HG03280 (cell line): ENCODE measurements at regions not wholly inside any gene's neighbourhood (a gene's known extent, or its start where the extent isn't known, plus 50 kb on each side); places are given as distances from the start of the nearest gene placed in this dataset.

Source experiments
- ATAC-seq: cut with Tn5 transposase; IDR thresholded peaks from one replicate; pipeline ENCODE4 v1.9.1; 2021; ENCODE audit warnings: mild to moderate bottlenecking, moderate library complexity; ENCODE audit not compliant: unreplicated experiment

DNA sequence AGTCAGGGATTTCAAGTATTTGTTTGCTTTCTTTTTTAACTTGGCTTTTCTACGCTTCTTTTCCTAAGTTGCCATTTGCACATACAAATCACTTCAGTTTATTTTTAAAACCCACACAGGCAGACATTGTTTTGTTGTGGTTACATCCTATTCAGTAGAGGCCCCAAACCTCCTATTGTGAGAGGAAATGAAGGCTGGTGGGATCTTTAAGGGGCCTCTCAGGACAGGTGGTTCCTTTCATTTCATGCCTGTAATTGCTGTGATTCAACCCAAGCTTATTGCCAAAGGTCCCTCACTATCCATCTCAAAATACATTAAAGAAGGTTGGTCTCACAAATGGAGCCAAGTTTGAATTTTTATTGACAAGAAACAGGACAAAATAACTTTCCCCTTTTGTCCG is 257.1 kb downstream of the ADAMTS20 start:
- no peak for ATAC-seq

DNA sequence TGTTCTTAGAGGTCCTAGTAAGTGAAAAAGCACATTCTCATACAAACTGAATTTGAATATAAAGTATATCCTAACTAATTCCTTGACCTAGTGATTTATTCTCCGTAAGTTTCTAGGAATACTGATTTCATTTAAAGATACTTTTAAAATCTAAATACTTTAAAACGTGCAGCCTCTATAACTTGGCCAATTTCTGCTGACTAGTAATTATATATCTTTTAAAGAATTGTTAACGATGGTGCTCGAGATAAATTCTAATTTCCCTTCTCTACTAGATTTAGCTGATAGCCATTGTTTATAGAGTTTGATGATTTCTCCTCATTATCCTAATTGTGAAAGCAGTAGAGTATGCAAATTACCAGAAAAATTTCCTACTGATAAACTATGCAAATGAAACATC is 257.9 kb downstream of the ADAMTS20 start:
- no peak for ATAC-seq

DNA sequence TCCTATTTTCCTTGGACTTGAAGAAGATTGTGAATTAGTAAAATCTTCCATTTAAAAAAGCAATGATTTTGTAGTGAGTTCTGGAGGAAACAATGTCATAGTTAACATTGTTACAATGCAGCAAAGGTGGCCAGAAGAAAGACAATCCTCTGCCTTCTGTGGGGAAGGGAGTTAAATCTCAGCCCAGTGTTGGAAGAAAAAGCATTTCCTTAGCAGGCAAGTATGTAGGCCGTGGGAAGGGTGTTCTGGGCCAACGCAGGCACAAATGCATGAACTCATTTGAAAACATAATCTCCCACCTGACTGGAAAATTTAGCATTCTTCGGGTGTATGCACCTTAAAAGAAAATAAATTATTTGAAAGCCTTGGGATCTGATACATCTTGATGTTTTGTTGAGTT is 258.6 kb downstream of the ADAMTS20 start:
- ATAC-seq: no peak

DNA sequence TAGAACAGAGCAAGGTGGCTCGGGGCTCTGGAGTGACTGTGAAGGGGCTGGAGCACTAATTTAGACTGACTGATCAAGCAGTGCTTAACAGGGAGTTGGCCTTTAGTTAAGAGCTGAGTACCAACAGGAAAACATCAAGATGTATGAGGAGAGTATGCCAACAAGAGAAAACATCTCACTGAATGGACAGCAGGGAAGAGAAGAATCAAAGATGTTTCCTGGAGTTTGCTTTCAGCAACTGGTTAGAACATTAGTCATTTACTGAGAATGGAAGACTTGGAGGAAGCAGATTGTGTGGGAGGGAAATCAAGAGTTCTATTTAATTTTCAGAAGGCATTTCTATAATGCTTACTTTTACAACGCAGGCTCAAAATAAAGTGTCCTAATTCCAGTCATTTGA is 259.3 kb downstream of the ADAMTS20 start:
- no peak for ATAC-seq

DNA sequence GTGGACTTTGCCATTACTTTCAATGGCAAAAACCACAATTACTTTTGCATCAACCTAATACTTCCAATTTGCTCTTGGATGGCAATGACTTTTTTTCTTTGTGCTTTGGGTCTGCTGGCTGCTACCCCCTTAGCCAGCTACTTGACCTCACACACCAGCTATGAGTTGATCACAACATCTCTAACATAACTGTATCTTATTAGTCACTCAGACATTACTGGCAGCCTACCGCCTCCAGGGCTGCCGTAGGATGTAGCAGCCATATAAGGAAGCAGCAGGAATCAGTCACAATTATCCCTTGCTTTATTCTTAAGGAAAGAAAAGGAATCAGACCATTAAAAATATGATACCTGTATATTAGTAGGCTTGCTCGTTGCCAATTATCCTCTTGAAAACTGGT is 260.5 kb downstream of the ADAMTS20 start:
- ATAC-seq: no peak

DNA sequence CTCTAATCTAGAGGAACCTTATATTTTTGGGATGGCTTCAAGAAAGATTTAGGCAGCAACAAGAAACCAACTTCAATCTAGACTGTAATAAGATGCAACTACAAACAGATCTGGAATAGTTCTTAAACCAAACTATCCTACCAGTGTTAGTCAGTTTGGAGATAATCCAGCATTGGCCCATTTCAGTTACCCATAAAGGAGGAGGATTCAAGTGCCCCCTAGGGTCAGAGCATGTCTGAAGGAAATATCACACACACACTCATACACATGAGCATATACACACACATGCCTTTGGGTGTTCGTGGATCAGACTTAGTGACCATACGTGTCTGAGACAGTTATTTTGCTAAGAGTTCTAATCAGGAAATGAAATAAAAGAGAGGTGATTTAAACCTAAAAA is 261.2 kb downstream of the ADAMTS20 start:
- ATAC-seq: no peak

DNA sequence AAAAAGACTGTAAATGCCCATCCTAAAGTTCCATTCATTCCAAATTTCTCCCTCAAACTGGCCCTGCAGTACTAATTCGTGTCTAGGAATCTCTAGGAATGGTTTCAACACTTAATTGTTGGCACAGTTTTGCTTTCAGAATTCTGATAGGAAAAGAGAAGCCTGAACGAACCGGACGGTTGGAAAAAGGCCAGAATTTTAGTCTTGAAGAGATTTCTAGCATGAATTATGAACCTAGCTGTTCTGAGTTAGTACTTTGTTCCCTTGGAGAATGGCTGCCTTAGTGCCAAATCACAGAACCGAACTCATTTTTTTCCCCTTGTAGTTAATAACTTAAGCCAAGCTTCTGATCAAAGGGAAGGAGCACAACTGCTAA is 262.6 kb downstream of the ADAMTS20 start:
- no peak for ATAC-seq

DNA sequence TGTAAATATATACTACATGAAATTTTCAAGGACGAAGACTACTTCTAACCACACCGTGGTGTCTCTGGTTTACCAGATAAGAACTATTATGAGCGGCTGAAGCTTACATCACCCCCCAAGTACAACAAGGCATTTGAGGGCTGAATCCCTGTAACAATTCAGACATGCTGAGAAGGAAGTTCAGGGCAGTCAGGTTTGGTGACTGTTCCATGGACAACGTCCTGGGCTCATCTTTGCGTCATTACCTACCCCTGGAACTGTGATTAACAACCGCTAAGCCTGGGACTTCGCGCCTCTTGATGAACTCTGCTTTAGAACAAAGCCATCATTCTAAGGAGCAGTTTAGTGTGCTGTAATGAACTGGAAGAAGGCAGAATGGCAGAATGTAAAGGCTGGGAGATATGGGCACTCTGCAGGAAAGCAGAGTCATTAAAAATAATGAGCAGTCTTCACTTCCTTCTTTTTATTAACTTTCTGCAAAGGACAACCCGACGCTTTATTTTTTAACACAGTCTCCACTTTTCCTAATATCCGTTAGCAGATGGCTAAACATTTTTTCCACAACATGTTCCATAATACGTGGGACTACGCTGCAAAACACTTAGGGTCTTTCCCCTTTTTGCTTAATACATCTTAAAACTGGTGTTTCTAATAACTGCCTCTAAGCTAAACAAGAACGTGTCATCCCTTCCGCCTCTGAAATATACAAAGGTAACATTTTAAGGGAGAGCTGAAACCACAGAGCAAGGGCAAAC is 263.2 kb downstream of the ADAMTS20 start:
- no peak for ATAC-seq

DNA sequence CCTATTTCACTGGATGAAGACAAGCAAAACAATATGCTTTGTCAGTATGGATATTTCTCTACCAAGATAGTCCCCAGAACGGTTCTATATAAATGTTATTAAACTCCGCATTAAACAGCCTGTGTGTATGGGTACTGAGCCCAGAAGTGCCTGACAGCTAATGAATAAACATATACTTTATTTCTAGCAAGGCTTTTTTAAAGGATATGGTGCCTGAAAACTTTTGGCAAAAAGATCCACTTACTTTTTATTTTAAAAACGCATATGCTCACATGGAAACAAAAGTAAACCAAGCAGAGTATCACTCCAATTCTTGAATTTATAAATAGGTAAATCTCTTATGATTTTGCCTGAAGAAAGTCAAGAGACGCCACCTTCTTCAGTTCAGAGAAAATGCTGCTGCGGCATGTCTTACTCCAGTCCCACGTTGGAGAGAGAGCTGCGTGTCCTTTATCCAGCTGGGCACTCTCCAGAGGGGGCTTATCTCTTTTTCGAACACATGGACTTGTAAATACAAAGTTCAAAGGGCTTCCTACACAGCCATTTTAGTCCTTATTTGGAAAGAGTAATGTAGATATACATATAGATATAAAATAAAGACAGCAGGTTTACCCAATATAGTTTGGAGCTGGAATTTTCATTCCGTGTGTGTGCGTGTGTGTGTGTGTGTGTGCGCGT is 264.2 kb downstream of the ADAMTS20 start:
- ATAC-seq: no peak

DNA sequence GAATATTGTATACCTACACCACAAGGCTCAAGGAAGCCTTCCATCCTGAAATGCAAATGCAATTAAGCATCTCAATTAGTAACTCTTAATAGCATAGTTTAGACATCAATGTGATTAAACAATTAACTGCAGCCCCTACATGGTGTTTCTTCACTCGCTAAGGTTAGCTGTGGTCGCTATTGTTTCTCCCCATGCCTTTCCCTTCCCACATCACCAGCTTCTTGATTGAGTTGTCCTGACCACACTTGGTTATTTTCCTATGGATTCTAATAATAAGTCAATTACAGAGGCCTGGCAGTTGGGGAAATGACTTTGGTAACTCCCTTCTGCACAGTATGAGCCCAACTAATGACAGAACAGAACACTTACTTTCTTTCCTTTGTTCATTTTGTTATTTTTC is 265.0 kb downstream of the ADAMTS20 start:
- no peak for ATAC-seq

DNA sequence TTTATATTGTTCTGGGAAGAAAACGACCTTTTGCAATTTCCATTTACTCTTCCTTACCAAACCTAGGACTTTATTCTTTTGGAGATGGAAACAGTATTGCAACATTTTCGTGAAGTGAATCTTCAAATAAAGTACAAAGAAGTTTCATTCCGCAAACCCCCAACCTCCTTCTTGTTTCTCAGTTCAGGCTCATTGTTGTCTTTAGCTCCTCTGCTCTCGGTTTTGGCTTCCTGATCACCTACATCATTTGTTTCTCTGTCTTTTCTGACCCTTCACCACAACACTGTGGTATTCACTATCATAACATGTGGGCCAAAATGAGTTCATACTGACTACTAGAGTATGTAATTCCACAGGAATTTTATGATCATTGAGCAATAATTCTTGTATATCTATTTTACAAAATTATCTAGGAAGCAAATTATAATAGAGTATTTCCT is 266.8 kb downstream of the ADAMTS20 start:
- ATAC-seq: no peak

DNA sequence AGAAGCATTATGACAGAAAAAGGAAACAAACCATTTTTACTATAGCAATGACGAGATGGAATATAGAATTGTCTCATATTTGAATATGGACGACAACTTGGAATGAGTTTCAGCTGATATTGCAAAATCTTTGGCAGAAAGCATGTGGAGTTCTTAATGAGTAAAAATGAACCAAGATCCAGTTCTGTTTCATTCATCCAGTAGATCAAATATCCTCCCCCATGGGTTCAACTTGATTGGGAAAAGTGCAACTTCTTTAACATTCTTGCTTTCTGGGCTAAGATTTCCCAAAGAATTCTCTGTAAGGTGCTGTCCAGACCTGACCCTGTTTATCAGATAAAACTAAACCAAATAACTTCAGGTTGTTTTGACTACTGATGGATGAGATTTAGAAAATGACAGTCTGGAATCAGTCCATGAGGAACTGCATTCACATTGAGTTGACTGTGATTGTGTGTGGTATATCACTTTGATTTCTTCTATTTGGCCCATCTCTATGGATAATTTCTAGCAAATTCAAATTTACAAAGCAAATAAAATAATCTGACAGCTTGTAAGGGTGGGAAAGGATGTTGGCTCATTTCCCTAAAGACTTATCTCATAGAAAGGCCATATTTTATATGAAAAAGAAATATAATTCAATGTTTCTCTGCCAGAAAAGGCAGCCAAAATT is 267.4 kb downstream of the ADAMTS20 start:
- ATAC-seq: no peak

DNA sequence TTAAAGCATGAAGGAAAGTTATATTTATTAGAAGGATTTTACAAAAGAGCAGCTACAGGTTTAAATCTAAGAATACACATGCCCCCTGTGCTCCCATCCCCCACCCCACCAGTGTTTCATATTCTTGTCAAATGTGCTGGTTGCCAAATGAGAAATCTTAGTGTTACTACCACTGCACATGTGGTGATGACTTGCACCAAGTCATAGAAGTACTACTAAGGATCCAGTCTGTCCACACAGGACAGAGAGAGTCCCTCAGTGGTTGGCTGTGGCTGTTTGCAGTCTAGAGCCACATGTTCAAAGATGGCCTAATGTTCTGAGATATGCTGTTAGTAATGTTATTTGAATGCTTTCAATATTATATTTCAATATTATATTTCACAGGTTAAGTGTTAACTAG is 268.8 kb downstream of the ADAMTS20 start:
- ATAC-seq: no peak

DNA sequence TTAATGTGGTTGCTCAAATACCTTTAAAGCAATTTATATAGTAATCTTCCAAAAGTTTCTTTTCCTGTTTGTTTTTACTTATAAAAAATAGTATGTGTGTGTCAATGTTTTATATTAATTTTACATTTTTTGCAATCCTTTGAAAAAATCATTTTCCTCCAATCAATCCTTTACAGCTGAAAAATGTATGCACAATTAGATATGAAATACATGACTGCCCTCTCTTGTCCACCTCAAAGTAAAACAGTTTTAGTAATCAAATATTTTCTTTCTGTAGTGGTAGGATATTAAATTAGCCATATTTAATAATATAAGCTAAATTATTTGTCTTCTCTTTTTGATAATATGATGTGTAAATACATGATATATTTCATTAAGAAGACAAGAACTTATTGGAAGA is 269.9 kb downstream of the ADAMTS20 start:
- no peak for ATAC-seq

DNA sequence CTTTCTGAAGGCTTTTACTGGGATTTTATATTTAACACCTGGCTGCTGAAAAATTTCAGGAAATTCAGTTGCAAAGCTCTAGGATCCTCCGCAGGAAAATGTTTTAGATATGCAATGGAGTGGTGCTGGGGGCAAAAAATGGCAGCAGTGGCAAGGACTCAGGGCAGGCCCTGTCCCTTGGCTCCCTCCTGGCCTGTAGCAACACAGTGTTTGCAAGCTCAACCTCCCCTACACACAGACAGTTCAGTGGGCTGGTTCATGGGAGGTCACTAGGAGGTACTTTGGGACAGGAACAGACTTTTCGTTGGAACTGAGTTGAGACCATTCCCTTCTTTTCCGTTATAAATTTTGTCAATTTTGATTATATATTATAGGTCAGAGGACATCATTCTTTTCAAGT is 270.4 kb downstream of the ADAMTS20 start:
- ATAC-seq: no peak

DNA sequence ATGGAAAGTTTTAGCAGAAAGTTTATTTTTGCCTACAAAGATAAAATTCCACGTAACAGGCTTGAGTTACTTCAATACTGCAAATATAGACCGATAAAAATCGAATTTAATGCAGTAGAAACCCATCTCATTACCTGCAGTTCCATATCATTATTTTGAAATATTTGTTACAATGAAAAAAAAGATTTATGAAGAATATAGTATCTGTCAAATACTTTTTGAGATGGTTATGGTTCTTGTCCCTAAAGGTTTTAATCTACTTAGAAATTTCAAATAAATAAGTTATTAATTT is 273.5 kb downstream of the ADAMTS20 start:
- no peak for ATAC-seq

DNA sequence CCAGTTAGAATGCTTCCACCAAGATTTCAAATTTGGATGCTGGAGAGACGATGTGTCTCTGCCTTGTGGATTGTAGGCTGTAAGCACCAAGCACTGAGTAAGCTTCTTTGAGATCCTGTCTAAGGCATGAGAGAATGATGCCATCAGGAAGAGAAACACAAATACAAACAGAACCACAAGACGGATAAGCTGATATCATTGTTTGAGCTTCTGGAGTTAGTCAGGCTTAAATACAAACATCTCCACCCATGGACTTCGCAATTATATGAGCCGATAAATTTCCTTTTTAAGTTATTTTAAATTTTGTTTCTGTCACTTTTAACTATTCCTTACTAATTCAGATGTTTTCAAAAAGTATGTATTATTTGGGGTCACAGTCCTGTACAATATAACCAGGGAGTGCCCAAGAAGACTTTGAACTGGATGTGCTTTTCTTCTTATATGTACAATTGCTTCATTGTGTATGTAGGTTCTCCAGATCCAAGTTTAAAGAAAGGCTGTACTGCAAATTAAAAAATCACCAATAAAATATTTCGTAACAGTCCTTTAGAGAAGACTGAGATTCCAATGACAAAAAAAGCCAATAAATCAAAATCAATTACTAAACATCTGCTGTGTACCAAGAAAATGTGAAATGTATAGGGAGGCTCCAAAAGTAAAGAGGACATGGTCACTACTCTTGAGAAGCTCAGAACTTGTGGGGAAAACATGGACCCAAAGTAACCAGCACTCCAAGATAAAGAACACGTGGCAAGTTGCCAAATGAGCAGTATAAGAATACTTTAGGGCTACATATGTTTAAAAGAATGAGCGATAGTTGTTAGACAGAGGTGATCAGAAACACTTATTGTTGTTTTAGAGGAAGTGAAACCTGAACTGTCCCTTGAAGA is 274.1 kb downstream of the ADAMTS20 start:
- peak; percentile 86 for ATAC-seq

DNA sequence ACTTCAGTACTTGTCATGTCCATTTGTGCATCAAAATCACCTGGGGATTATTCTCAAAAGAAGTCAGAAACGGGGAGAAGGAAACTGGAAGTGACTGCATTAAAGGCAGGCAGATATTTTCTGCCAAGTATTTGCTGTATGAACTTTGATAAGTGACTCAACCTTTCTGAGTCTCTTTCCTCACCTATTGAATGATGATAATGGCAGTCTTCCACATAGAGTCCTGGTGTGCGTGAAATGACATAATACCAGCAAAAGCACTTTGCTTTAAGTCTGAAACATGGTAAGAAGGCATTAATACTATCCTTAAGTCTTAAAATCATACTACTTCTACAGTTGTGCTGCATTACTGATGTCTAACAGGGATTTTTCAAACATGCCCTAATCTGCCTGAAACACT is 278.5 kb downstream of the ADAMTS20 start:
- ATAC-seq: no peak

DNA sequence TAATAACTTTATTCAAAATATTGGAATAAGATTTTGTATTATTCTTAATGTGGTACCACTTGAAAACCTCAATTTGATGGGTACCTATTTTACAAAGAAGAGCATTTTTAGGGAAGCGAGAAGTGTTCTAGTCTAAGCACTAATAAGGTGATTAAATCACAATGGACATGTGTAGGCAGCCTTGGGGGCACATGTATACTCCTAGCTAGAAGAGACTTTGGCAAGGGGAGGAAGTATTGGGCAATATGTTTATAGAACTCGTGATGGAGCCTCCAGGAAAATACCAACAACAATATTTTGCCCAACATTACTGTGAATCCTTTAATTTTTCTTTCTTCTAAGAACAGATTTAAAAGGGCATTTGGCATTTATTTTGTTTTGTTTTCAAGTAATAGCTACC is 280.3 kb downstream of the ADAMTS20 start:
- ATAC-seq: no peak

DNA sequence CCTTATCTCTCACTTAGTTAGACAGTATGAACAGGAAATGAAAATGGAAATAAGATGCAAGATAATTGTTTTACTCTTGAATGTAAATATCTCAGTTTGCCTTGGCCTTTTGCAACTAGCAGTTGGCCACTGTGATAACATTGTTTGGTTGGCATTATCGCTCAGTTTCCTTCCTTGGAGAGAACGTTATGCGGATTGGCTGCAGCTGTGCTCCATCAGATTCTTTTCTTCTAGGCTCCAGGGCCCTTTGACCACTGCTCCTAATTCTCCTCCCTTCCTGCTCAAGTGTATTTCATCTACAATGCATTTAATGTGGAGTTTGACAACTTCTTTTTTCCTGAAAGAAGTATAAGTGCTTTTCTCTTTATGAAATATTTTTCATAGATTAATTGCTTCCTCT is 284.2 kb downstream of the ADAMTS20 start:
- ATAC-seq: no peak

DNA sequence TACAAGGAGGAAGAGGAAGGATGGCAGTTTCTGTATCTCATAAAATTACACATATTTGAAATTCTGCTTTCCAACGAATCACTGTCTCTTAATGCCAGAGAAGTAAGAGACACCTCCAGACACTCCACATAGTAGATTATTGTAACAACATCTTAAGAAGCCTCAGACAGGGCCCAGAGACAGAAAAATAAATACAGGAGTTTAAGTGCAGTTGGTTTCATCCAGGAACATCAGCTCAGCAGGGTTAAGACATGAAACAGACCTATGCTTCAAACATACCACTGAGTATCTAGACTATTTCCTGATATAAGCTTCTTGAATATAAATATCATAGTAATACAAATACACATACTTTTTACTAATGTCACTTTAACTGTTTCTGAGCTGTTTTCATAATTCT is 290.3 kb downstream of the ADAMTS20 start:
- no peak for ATAC-seq
